T-helper 2 cell treated with Interferon-gamma antibody and Interleukin-4, amounts not matched to agents 5 μg/mL and 100 μg/mL, for 36 hours (primary cell): ENCODE measurements at regions not wholly inside any gene's neighbourhood (a gene's known extent, or its start where the extent isn't known, plus 50 kb on each side); places are given as distances from the start of the nearest gene placed in this dataset.
"Not testable (repeated sequence)": the region's sequence is repeated elsewhere in the genome, so short reads cannot be mapped to it uniquely, and the experiment has no call there.

Experiments
- DNase-seq: peaks from one replicate; pipeline ENCODE4 v3.0.0; 2021; ENCODE audit warnings: low spot score
- H3K27ac Mint-ChIP-seq: one replicate; pipeline ENCODE4 v1.8.0; 2021; ENCODE audit warnings: mild to moderate bottlenecking, mixed read lengths
- H3K27me3 Mint-ChIP-seq: one replicate; pipeline ENCODE4 v1.8.0; 2021; ENCODE audit warnings: low read depth, mixed read lengths
- H3K36me3 Mint-ChIP-seq: one replicate; pipeline ENCODE4 v1.8.0; 2021; ENCODE audit warnings: low read depth, mixed read lengths
- H3K4me1 Mint-ChIP-seq: one replicate; pipeline ENCODE4 v1.8.0; 2021; ENCODE audit warnings: low read depth, mixed read lengths
- H3K4me3 Mint-ChIP-seq: one replicate; pipeline ENCODE4 v1.8.0; 2022; ENCODE audit warnings: mild to moderate bottlenecking, moderate library complexity, mixed read lengths
- H3K9me3 Mint-ChIP-seq: one replicate; pipeline ENCODE4 v1.8.0; 2021; ENCODE audit warnings: mixed read lengths

GRCh38 chr5:3329427-3329826, 266.2 kb upstream of the IRX1 start:
- H3K9me3 Mint-ChIP-seq, result peaks cover 25% of the 10 kb centered on the region
- H3K36me3 Mint-ChIP-seq, result no peaks in the 10 kb centered on the region
- no peak for DNase-seq
- no peak overlapping the region for H3K27ac Mint-ChIP-seq
- no peaks in the 10 kb centered on the region for H3K27me3 Mint-ChIP-seq
- H3K4me1 Mint-ChIP-seq, result no peaks in the 10 kb centered on the region
- H3K4me3 Mint-ChIP-seq, result no peak overlapping the region

GRCh38 chr5:3326841-3327232, 268.8 kb upstream of the IRX1 start:
- Mint-ChIP-seq H3K4me1 (no peaks in the 10 kb centered on the region), H3K4me3 (no peak overlapping the region), H3K27ac (no peak overlapping the region), H3K9me3 (peaks cover 17% of the 10 kb centered on the region), H3K36me3 (no peaks in the 10 kb centered on the region), H3K27me3 (no peaks in the 10 kb centered on the region)
- no peak for DNase-seq

- DNase-seq, result no peak
- Mint-ChIP-seq H3K36me3 (no peaks in the 10 kb centered on the region), H3K4me3 (no peak overlapping the region), H3K9me3 (peaks cover 17% of the 10 kb centered on the region), H3K27me3 (no peaks in the 10 kb centered on the region), H3K27ac (no peak overlapping the region), H3K4me1 (no peaks in the 10 kb centered on the region)
These were observed 269.4 kb upstream of the IRX1 start for GRCh38 chr5:3325972-3326840.

- no peaks in the 10 kb centered on the region for H3K4me1 Mint-ChIP-seq
- H3K9me3 Mint-ChIP-seq, result peaks cover 14% of the 10 kb centered on the region
- no peak overlapping the region for H3K4me3 Mint-ChIP-seq
- no peaks in the 10 kb centered on the region for H3K27me3 Mint-ChIP-seq
- H3K36me3 Mint-ChIP-seq, result no peaks in the 10 kb centered on the region
- H3K27ac Mint-ChIP-seq, result no peak overlapping the region
- DNase-seq, result no peak
These were observed 270.2 kb upstream of the IRX1 start for GRCh38 chr5:3325201-3325971.

DNA sequence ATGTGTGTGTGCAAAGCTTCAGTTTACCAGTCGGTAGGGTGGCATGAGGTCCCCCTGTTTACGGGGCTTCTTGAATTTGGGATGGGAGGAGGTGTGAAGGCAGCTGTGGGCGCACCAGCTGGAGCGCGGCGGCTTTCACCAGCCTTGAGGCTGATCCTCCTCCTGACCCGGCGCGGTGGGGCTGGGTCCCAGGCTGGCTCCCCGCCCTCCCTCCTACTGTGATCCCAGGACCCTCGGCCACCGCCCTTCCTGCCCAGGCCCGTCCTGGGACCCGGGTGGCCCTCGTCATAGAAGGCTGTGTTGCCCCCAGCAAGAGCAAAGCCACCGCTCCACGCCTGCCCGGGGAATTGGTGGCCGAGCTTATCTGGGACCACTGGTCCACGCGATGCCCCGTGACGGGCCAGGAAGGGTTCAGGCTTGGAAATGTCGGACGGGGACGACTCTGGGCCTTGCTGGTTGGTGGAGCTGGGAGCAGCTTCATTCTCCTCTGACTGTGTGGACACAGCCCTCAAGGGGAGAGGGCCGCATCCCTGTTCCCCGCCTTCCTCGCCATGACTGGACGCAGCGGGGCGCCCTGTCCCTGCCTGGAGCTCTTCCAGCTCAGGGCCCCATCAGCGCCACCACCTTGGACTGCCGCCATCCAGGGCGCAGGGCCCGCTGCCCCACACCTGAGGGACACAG, 271.1 kb upstream of the IRX1 start:
- no peak for DNase-seq
- Mint-ChIP-seq H3K36me3 (no peaks in the 10 kb centered on the region), H3K4me1 (no peaks in the 10 kb centered on the region), H3K27ac (no peak overlapping the region), H3K4me3 (no peak overlapping the region), H3K9me3 (peaks cover 14% of the 10 kb centered on the region), H3K27me3 (no peaks in the 10 kb centered on the region)

- not testable (repeated sequence) for H3K4me1 Mint-ChIP-seq, H3K27ac Mint-ChIP-seq, H3K36me3 Mint-ChIP-seq, H3K4me3 Mint-ChIP-seq, H3K27me3 Mint-ChIP-seq, DNase-seq
- peaks cover 14% of the 10 kb centered on the region for H3K9me3 Mint-ChIP-seq
These were observed 271.7 kb upstream of the IRX1 start for GRCh38 chr5:3323966-3324365.

- no peak for DNase-seq
- H3K9me3 Mint-ChIP-seq, result peaks cover 11% of the 10 kb centered on the region
- no peak overlapping the region for H3K4me3 Mint-ChIP-seq
- H3K36me3 Mint-ChIP-seq, result no peaks in the 10 kb centered on the region
- H3K27ac Mint-ChIP-seq, result no peak overlapping the region
- no peaks in the 10 kb centered on the region for H3K27me3 Mint-ChIP-seq
- no peaks in the 10 kb centered on the region for H3K4me1 Mint-ChIP-seq
These were observed 272.5 kb upstream of the IRX1 start for GRCh38 chr5:3323144-3323543.

- no peaks in the 10 kb centered on the region for H3K27me3 Mint-ChIP-seq
- H3K36me3 Mint-ChIP-seq, result no peaks in the 10 kb centered on the region
- no peak overlapping the region for H3K4me3 Mint-ChIP-seq
- H3K27ac Mint-ChIP-seq, result no peak overlapping the region
- DNase-seq, result no peak
- peaks cover 11% of the 10 kb centered on the region for H3K9me3 Mint-ChIP-seq
- no peaks in the 10 kb centered on the region for H3K4me1 Mint-ChIP-seq
These were observed 273.0 kb upstream of the IRX1 start for GRCh38 chr5:3322642-3323041.

- H3K9me3 Mint-ChIP-seq, result peaks cover 10% of the 10 kb centered on the region
- H3K27me3 Mint-ChIP-seq, result no peaks in the 10 kb centered on the region
- H3K4me1 Mint-ChIP-seq, result no peaks in the 10 kb centered on the region
- H3K36me3 Mint-ChIP-seq, result no peaks in the 10 kb centered on the region
- no peak overlapping the region for H3K4me3 Mint-ChIP-seq
- no peak for DNase-seq
- H3K27ac Mint-ChIP-seq, result no peak overlapping the region
These were observed 273.7 kb upstream of the IRX1 start for GRCh38 chr5:3321923-3322322.

DNA sequence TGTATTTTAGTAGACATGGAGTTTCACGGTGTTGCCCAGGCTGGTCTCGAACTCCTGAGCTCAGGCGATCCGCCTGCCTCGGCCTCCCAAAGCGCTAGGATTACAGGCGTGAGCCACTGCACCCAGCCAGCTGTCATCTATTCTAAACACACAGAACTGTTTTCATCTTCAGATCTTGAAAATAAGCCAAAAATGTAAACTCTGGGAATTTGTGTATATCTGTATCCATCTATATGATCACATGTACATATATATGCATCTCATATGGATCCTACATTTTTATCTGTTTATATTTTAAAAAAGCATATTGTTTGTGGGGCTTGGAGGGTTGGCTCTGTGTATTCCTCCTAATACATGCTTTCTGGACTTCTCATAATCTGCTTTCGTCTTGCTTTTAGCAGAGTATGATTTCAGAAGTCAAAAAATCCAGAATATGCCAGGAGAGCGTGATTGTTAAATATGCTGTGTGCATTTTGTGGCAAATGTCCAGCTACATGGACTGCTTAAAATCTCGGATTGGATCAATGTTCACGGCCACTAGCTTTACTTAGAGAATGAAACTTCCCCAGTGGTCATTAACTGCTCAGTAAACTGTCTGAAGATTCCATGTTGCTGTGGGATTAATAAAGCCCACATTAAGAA, 274.4 kb upstream of the IRX1 start:
- H3K27ac Mint-ChIP-seq, result no peak overlapping the region
- no peaks in the 10 kb centered on the region for H3K4me1 Mint-ChIP-seq
- no peaks in the 10 kb centered on the region for H3K27me3 Mint-ChIP-seq
- no peak for DNase-seq
- no peaks in the 10 kb centered on the region for H3K36me3 Mint-ChIP-seq
- H3K9me3 Mint-ChIP-seq, result peaks cover 8% of the 10 kb centered on the region
- H3K4me3 Mint-ChIP-seq, result no peak overlapping the region

GRCh38 chr5:3320317-3320875, 275.2 kb upstream of the IRX1 start:
- Mint-ChIP-seq H3K9me3 (peaks cover 4% of the 10 kb centered on the region), H3K27me3 (no peaks in the 10 kb centered on the region), H3K4me1 (no peaks in the 10 kb centered on the region), H3K36me3 (no peaks in the 10 kb centered on the region), H3K27ac (no peak overlapping the region), H3K4me3 (no peak overlapping the region)
- DNase-seq, result no peak

- H3K27me3 Mint-ChIP-seq, result no peaks in the 10 kb centered on the region
- peaks cover 11% of the 10 kb centered on the region for H3K9me3 Mint-ChIP-seq
- H3K27ac Mint-ChIP-seq, result no peak overlapping the region
- DNase-seq, result no peak
- no peak overlapping the region for H3K4me3 Mint-ChIP-seq
- no peaks in the 10 kb centered on the region for H3K4me1 Mint-ChIP-seq
- H3K36me3 Mint-ChIP-seq, result no peaks in the 10 kb centered on the region
These were observed 278.4 kb upstream of the IRX1 start for GRCh38 chr5:3317051-3317795.

DNA sequence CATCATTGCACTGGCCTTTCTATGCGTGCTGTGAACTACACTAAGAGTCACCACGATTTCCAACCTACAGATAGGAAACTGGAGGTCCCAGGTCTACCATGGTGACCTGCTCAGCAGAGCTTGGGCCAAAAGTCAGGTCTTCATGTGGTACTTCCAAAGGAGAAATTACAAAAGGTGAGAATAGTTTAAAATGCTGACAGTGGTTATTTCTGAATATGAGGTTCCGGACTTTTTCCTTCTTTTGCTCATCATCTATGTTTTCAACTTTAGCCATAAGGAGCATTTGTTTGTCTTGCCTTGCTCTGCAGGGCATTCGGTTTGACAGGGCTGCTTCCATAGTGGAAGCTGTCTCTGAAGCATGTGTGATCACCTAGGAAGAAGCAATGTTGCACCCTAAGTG, 282.1 kb upstream of the IRX1 start:
- H3K27ac Mint-ChIP-seq, result no peak overlapping the region
- no peaks in the 10 kb centered on the region for H3K27me3 Mint-ChIP-seq
- H3K36me3 Mint-ChIP-seq, result no peaks in the 10 kb centered on the region
- no peaks in the 10 kb centered on the region for H3K4me1 Mint-ChIP-seq
- peaks cover 18% of the 10 kb centered on the region for H3K9me3 Mint-ChIP-seq
- no peak overlapping the region for H3K4me3 Mint-ChIP-seq
- no peak for DNase-seq
